ENCODE measurements at regions not wholly inside any gene's neighbourhood (a gene's known extent, or its start where the extent isn't known, plus 50 kb on each side); places are given as distances from the start of the nearest gene placed in this dataset.

DNA sequence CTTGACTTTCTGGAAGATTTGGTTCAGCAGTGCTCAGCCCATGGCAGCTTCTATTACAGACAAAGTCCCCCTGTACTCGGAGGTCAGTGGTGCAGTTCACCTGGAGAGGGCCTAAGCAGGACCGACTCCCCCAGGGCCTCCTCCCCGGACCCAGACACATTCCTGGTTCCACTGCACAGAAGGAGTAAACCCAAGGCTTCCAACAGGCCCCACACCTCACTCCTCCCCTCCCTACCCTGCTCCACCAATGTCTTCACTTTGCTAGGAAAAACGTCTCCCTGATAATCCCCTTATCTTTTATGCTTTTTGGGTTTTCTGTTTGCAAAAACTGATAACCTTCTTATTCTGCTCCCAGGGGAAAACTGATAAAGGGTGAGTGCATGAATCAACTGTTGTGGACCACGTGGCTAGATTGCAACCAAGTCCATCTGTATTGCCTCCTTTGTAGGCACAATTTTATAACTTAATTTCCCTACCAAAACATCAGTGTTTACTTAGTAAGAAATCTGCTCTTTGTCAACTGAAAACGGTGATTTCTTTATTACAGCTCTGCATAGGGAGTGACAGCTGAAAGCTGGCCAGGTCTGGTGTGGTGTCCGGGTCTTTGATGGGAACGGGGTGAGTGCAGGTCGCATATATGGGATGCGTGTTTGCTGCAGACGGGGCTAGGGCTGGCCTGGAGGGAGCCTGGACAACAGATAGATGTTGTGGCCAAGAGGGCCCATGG is 202.5 kb downstream of the GLI2 start:
- Histone ChIP-seq H3K36me3 (ENCODE audit: insufficient read depth, low read length) (no peaks in the 10 kb centered on the region), H4K20me1 (ENCODE audit: insufficient read depth, low read length) (peaks cover 5% of the 10 kb centered on the region), H3K4me2 (ENCODE audit: insufficient read depth, low read length) (peak overlapping the region; percentile 60), H2AFZ (ENCODE audit: low read length) (no peak overlapping the region), H3K4me1 (ENCODE audit: insufficient read depth, low read length) (peaks cover 75% of the 10 kb centered on the region), H3K79me2 (ENCODE audit: insufficient read depth, low read length) (peaks cover 30% of the 10 kb centered on the region), H3K4me3 (ENCODE audit: insufficient read depth, low read length) (no peak overlapping the region), H3K9me3 (ENCODE audit: low read depth, low read length) (no peaks in the 10 kb centered on the region), H3K27me3 (ENCODE audit: insufficient read depth, low read length) (no peaks in the 10 kb centered on the region), H3K27ac (ENCODE audit: low read depth, low read length) (peak overlapping the region; percentile 99)
- TF ChIP-seq, protein P1, sequence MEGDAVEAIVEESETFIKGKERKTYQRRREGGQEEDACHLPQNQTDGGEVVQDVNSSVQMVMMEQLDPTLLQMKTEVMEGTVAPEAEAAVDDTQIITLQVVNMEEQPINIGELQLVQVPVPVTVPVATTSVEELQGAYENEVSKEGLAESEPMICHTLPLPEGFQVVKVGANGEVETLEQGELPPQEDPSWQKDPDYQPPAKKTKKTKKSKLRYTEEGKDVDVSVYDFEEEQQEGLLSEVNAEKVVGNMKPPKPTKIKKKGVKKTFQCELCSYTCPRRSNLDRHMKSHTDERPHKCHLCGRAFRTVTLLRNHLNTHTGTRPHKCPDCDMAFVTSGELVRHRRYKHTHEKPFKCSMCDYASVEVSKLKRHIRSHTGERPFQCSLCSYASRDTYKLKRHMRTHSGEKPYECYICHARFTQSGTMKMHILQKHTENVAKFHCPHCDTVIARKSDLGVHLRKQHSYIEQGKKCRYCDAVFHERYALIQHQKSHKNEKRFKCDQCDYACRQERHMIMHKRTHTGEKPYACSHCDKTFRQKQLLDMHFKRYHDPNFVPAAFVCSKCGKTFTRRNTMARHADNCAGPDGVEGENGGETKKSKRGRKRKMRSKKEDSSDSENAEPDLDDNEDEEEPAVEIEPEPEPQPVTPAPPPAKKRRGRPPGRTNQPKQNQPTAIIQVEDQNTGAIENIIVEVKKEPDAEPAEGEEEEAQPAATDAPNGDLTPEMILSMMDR (IDR thresholded peaks at IDR 0.05; ENCODE audit: extremely low read depth, low read depth, low read length) = no peak
- peak; percentile 78 for DNase-seq (ENCODE audit: insufficient read length, low spot score, missing footprints)

DNA sequence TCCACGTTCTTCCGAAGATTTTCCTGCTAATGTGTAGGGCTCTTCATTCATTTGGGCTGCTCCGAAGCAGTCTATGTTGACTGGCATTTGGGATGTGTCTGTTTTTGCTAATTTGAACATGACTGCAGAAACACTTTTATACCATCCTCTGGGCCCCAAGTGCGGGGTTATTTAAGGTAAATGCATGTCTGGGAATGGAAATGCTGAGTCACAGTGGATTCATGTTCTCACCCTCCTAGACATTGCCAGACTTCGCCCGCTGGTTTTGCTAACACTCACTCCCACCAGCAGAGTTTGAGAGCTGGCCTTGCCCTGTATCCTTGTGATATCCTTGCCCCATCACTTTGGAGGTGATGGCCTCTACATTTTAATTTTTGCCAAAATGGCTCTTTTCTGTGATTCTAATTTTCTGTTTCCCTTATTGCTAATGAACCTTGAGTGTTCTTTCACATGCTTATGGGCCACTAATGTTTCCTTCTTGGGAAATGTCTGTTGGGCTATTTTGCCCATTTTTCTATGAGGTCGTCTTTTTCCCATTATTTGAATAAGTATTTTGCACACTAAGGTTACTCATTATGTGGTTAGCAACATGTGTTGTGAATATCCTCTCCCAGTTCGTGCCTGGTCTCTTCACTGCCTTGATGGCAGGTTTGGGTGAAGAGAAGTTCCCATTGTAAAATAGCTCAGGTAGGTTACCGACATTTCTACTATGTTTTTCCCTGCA is 204.1 kb downstream of the GLI2 start:
- Histone ChIP-seq H3K79me2 (ENCODE audit: insufficient read depth, low read length) (peaks cover 34% of the 10 kb centered on the region), H3K27me3 (ENCODE audit: insufficient read depth, low read length) (no peaks in the 10 kb centered on the region), H3K36me3 (ENCODE audit: insufficient read depth, low read length) (no peaks in the 10 kb centered on the region), H4K20me1 (ENCODE audit: insufficient read depth, low read length) (peaks cover 5% of the 10 kb centered on the region), H3K27ac (ENCODE audit: low read depth, low read length) (peak overlapping the region; percentile 99), H2AFZ (ENCODE audit: low read length) (no peak overlapping the region), H3K4me2 (ENCODE audit: insufficient read depth, low read length) (peak overlapping the region; percentile 40), H3K4me1 (ENCODE audit: insufficient read depth, low read length) (peaks cover 62% of the 10 kb centered on the region), H3K9me3 (ENCODE audit: low read depth, low read length) (no peaks in the 10 kb centered on the region), H3K4me3 (ENCODE audit: insufficient read depth, low read length) (no peak overlapping the region)
- TF ChIP-seq, protein P1 (IDR thresholded peaks at IDR 0.05; ENCODE audit: extremely low read depth, low read depth, low read length) = no peak
- peak; percentile 94 for DNase-seq (ENCODE audit: insufficient read length, low spot score, missing footprints)

DNA sequence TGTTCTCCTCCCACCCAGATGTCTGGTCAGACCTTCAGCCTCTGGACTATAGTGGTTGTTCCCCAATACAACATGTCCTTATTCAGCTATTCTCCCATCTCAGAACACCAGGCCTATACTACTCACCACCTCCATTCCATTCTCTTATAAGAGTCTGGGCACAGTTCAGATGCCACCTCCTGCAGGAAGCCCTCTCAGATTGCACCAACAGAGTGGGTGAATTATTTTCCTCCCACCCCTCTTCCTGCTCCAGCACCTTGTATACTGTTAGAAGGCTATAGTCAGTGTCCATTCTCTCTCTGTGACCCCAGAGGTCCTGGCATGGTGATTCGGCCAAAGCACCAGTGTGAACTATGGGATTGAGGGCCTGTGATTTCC is 204.6 kb downstream of the GLI2 start:
- Histone ChIP-seq H3K9me3 (ENCODE audit: low read depth, low read length) (no peaks in the 10 kb centered on the region), H2AFZ (ENCODE audit: low read length) (no peak overlapping the region), H3K4me2 (ENCODE audit: insufficient read depth, low read length) (no peak overlapping the region), H3K27me3 (ENCODE audit: insufficient read depth, low read length) (no peaks in the 10 kb centered on the region), H3K79me2 (ENCODE audit: insufficient read depth, low read length) (peaks cover 35% of the 10 kb centered on the region), H4K20me1 (ENCODE audit: insufficient read depth, low read length) (peaks cover 2% of the 10 kb centered on the region), H3K27ac (ENCODE audit: low read depth, low read length) (peak overlapping the region; percentile 99), H3K4me1 (ENCODE audit: insufficient read depth, low read length) (peaks cover 57% of the 10 kb centered on the region), H3K36me3 (ENCODE audit: insufficient read depth, low read length) (no peaks in the 10 kb centered on the region), H3K4me3 (ENCODE audit: insufficient read depth, low read length) (no peak overlapping the region)
- no peak for DNase-seq (ENCODE audit: insufficient read length, low spot score, missing footprints)
- TF ChIP-seq, protein P1 (IDR thresholded peaks at IDR 0.05; ENCODE audit: extremely low read depth, low read depth, low read length) = no peak

DNA sequence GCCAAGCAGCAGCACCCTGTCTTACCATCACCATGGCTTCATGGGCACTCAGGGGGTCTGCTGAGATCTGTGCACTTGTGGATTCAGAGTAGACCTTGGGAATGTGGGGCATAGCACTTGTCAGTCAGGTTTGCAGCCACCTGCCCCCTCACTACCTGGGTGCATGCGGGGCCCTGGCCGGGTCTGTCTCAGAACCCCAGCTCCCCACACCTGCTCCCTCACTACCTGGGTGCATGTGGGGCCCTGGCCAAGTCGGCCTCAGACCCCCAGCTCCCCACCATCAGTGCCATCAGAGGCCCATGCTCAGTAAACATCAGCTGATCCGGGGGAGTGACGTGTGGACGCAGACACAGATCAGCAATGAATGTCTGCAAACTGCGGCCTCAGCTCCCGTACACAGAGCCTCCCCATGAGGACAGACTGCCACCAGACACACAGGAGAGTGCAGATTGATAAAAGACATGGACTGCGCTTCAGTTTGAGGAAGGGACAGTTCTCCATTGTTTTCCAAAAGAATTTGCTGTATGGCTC is 205.1 kb downstream of the GLI2 start:
- Histone ChIP-seq H3K36me3 (ENCODE audit: insufficient read depth, low read length) (no peaks in the 10 kb centered on the region), H4K20me1 (ENCODE audit: insufficient read depth, low read length) (no peaks in the 10 kb centered on the region), H3K9me3 (ENCODE audit: low read depth, low read length) (no peaks in the 10 kb centered on the region), H2AFZ (ENCODE audit: low read length) (no peak overlapping the region), H3K79me2 (ENCODE audit: insufficient read depth, low read length) (peaks cover 35% of the 10 kb centered on the region), H3K4me1 (ENCODE audit: insufficient read depth, low read length) (peaks cover 52% of the 10 kb centered on the region), H3K4me3 (ENCODE audit: insufficient read depth, low read length) (no peak overlapping the region), H3K27me3 (ENCODE audit: insufficient read depth, low read length) (no peaks in the 10 kb centered on the region), H3K27ac (ENCODE audit: low read depth, low read length) (peak overlapping the region; percentile 99), H3K4me2 (ENCODE audit: insufficient read depth, low read length) (no peak overlapping the region)
- TF ChIP-seq, protein P1 (IDR thresholded peaks at IDR 0.05; ENCODE audit: extremely low read depth, low read depth, low read length) = no peak
- peak; percentile 47 for DNase-seq (ENCODE audit: insufficient read length, low spot score, missing footprints)

All from osteoblast (primary cell).